Chondrocyte (in vitro differentiated cells): ENCODE measurements at regions not wholly inside any gene's neighbourhood (a gene's known extent, or its start where the extent isn't known, plus 50 kb on each side); places are given as distances from the start of the nearest gene placed in this dataset.

ENCODE experiments used
- DNase-seq: peaks from one replicate; pipeline ENCODE4 v3.0.0; 2021; ENCODE audit warnings: mixed read lengths, low spot score
- H3K27ac Mint-ChIP-seq: one replicate; pipeline ENCODE4 v1.8.0; 2021; ENCODE audit warnings: mild to moderate bottlenecking, moderate library complexity, mixed read lengths; ENCODE audit not compliant: unreplicated experiment
- H3K27me3 Mint-ChIP-seq: 2 replicates; pipeline ENCODE4 v1.8.0; 2021; ENCODE audit warnings: low read depth, mixed read lengths
- H3K36me3 Mint-ChIP-seq: 2 replicates; pipeline ENCODE4 v1.8.0; 2021; ENCODE audit warnings: low read depth, mixed read lengths
- H3K4me1 Mint-ChIP-seq: 2 replicates; pipeline ENCODE4 v1.8.0; 2021; ENCODE audit warnings: low read depth, mild to moderate bottlenecking, mixed read lengths
- H3K4me3 Mint-ChIP-seq: one replicate; pipeline ENCODE4 v1.8.0; 2021; ENCODE audit warnings: mild to moderate bottlenecking, moderate library complexity, mixed read lengths; ENCODE audit not compliant: unreplicated experiment
- H3K9me3 Mint-ChIP-seq: 2 replicates; pipeline ENCODE4 v1.8.0; 2021; ENCODE audit warnings: low read depth, mixed read lengths
- TF ChIP-seq, protein P1 (sequence below): fragments of 200-600 bp; sonication (generic); IDR thresholded peaks from 2 replicates; pipeline ENCODE4 v1.5.0; 2021; ENCODE audit warnings: antibody characterized with exemption, mild to moderate bottlenecking, moderate library complexity

GRCh38 chr14:56720703-56721460 lies 89.4 kb downstream of the OTX2 start:
- H3K4me1 Mint-ChIP-seq, result no peaks in the 10 kb centered on the region
- no peak overlapping the region for H3K4me3 Mint-ChIP-seq
- TF ChIP-seq, protein P1, sequence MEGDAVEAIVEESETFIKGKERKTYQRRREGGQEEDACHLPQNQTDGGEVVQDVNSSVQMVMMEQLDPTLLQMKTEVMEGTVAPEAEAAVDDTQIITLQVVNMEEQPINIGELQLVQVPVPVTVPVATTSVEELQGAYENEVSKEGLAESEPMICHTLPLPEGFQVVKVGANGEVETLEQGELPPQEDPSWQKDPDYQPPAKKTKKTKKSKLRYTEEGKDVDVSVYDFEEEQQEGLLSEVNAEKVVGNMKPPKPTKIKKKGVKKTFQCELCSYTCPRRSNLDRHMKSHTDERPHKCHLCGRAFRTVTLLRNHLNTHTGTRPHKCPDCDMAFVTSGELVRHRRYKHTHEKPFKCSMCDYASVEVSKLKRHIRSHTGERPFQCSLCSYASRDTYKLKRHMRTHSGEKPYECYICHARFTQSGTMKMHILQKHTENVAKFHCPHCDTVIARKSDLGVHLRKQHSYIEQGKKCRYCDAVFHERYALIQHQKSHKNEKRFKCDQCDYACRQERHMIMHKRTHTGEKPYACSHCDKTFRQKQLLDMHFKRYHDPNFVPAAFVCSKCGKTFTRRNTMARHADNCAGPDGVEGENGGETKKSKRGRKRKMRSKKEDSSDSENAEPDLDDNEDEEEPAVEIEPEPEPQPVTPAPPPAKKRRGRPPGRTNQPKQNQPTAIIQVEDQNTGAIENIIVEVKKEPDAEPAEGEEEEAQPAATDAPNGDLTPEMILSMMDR, result no peak
- H3K36me3 Mint-ChIP-seq, result no peaks in the 10 kb centered on the region
- H3K27me3 Mint-ChIP-seq, result peaks cover 14% of the 10 kb centered on the region
- H3K9me3 Mint-ChIP-seq, result no peaks in the 10 kb centered on the region
- DNase-seq, result no peak
- H3K27ac Mint-ChIP-seq, result no peak overlapping the region

DNA sequence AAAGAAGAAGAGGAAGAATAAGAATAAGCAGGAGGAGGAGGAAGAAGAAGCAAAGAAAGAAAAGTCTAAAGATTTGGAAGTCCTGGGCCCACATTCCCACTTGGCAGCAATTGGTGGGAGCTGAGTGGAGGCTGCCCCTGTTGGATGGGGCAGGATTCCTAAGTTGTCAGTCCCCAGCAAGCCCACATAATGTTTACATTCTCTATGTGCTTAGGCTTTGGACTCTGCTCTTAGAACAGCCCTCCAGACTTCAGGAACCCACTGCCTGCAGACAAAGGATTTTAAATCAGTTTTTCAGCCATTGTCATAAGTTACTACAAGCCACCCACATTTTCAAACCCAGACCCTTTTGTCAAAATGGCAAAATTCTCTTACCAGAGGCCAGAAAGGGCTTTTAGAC lies 92.0 kb downstream of the OTX2 start:
- no peak overlapping the region for H3K4me3 Mint-ChIP-seq
- H3K27me3 Mint-ChIP-seq, result peaks cover 13% of the 10 kb centered on the region
- no peaks in the 10 kb centered on the region for H3K9me3 Mint-ChIP-seq
- H3K4me1 Mint-ChIP-seq, result no peaks in the 10 kb centered on the region
- DNase-seq, result no peak
- H3K36me3 Mint-ChIP-seq, result no peaks in the 10 kb centered on the region
- TF ChIP-seq, protein P1, result no peak
- H3K27ac Mint-ChIP-seq, result no peak overlapping the region

DNA sequence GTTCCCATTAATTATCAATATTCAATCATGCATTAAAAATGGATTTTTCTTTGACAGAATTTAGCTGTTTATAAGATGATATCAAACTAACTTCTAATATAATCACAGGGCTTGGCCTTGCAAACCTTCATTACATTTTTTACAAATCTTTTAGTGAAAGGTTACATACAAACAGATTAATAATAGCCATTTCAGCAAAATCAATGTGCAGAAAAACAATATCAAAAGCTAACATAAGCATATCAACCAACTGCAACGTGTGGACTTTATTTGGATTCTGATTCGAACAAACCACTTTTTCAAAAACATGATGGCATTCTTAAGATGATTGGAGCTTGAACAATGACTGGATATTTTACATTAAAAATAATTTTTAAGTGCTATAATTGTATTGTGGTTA lies 93.6 kb downstream of the OTX2 start:
- Mint-ChIP-seq H3K9me3 (no peaks in the 10 kb centered on the region), H3K4me1 (no peaks in the 10 kb centered on the region), H3K36me3 (no peaks in the 10 kb centered on the region), H3K27ac (no peak overlapping the region), H3K27me3 (peaks cover 10% of the 10 kb centered on the region), H3K4me3 (no peak overlapping the region)
- TF ChIP-seq, protein P1, result no peak
- no peak for DNase-seq

GRCh38 chr14:56715938-56716337 lies 94.3 kb downstream of the OTX2 start:
- H3K27me3 Mint-ChIP-seq, result peaks cover 8% of the 10 kb centered on the region
- no peak overlapping the region for H3K4me3 Mint-ChIP-seq
- H3K36me3 Mint-ChIP-seq, result no peaks in the 10 kb centered on the region
- TF ChIP-seq, protein P1, result no peak
- no peak for DNase-seq
- no peaks in the 10 kb centered on the region for H3K9me3 Mint-ChIP-seq
- no peaks in the 10 kb centered on the region for H3K4me1 Mint-ChIP-seq
- H3K27ac Mint-ChIP-seq, result no peak overlapping the region

- TF ChIP-seq, protein P1, result no peak
- no peak for DNase-seq
- peaks cover 23% of the 10 kb centered on the region for H3K27me3 Mint-ChIP-seq
- H3K4me1 Mint-ChIP-seq, result no peaks in the 10 kb centered on the region
- no peak overlapping the region for H3K27ac Mint-ChIP-seq
- H3K4me3 Mint-ChIP-seq, result no peak overlapping the region
- H3K9me3 Mint-ChIP-seq, result no peaks in the 10 kb centered on the region
- H3K36me3 Mint-ChIP-seq, result no peaks in the 10 kb centered on the region
Observed at GRCh38 chr14:56709201-56709600, 101.1 kb downstream of the OTX2 start.
